ENCODE measurements at regions not wholly inside any gene's neighbourhood (a gene's known extent, or its start where the extent isn't known, plus 50 kb on each side); places are given as distances from the start of the nearest gene placed in this dataset.

GRCh38 chr2:238515377-238515776 is 88.7 kb downstream of the ASB1 start:
- H3K36me3 ChIP-seq (ENCODE audit: low read depth): no peaks in the 10 kb centered on the region; the same call in 1 of the 2 replicates
- H3K4me3 ChIP-seq (ENCODE audit: severe bottlenecking): no peak overlapping the region
- no peak overlapping the region for H3K27ac ChIP-seq (ENCODE audit: poor library complexity, severe bottlenecking)
- TF ChIP-seq CTCF (IDR thresholded peaks at IDR 0.05; ENCODE audit: poor library complexity, severe bottlenecking): no peak
- H3K27me3 ChIP-seq (ENCODE audit: insufficient read depth, poor library complexity, severe bottlenecking): no peaks in the 10 kb centered on the region
- H3K4me1 ChIP-seq (ENCODE audit: insufficient read depth, poor library complexity, severe bottlenecking): no peaks in the 10 kb centered on the region
- DNase-seq (ENCODE audit: low spot score) (no peak), ATAC-seq (ENCODE audit: low read depth) (no peak)
- H3K9me3 ChIP-seq (ENCODE audit: severe bottlenecking): peaks cover 6% of the 10 kb centered on the region

- peaks cover 6% of the 10 kb centered on the region for H3K9me3 ChIP-seq (ENCODE audit: severe bottlenecking)
- H3K36me3 ChIP-seq (ENCODE audit: low read depth): no peaks in the 10 kb centered on the region; the same call in 1 of the 2 replicates
- DNase-seq (ENCODE audit: low spot score) (no peak), ATAC-seq (ENCODE audit: low read depth) (no peak)
- H3K27ac ChIP-seq (ENCODE audit: poor library complexity, severe bottlenecking): no peak overlapping the region
- TF ChIP-seq CTCF (IDR thresholded peaks at IDR 0.05; ENCODE audit: poor library complexity, severe bottlenecking): no peak
- H3K27me3 ChIP-seq (ENCODE audit: insufficient read depth, poor library complexity, severe bottlenecking): no peaks in the 10 kb centered on the region
- H3K4me3 ChIP-seq (ENCODE audit: severe bottlenecking): no peak overlapping the region
- H3K4me1 ChIP-seq (ENCODE audit: insufficient read depth, poor library complexity, severe bottlenecking): no peaks in the 10 kb centered on the region
These were observed 90.5 kb downstream of the ASB1 start for GRCh38 chr2:238517209-238517608.

GRCh38 chr2:238518172-238518820 is 91.6 kb downstream of the ASB1 start:
- Histone ChIP-seq H3K9me3 (ENCODE audit: severe bottlenecking) (peaks cover 6% of the 10 kb centered on the region), H3K4me1 (ENCODE audit: insufficient read depth, poor library complexity, severe bottlenecking) (no peaks in the 10 kb centered on the region), H3K4me3 (ENCODE audit: severe bottlenecking) (no peak overlapping the region), H3K27me3 (ENCODE audit: insufficient read depth, poor library complexity, severe bottlenecking) (no peaks in the 10 kb centered on the region), H3K27ac (ENCODE audit: poor library complexity, severe bottlenecking) (no peak overlapping the region), H3K36me3 (ENCODE audit: low read depth) (no peaks in the 10 kb centered on the region; the same call in 1 of the 2 replicates)
- no peak for TF ChIP-seq CTCF (IDR thresholded peaks at IDR 0.05; ENCODE audit: poor library complexity, severe bottlenecking)
- DNase-seq (ENCODE audit: low spot score) (no peak), ATAC-seq (ENCODE audit: low read depth) (no peak)

- H3K36me3 ChIP-seq (ENCODE audit: low read depth): no peaks in the 10 kb centered on the region; the same call in 1 of the 2 replicates
- H3K4me3 ChIP-seq (ENCODE audit: severe bottlenecking): no peak overlapping the region
- H3K9me3 ChIP-seq (ENCODE audit: severe bottlenecking): peaks cover 6% of the 10 kb centered on the region
- H3K27ac ChIP-seq (ENCODE audit: poor library complexity, severe bottlenecking): no peak overlapping the region
- no peak for TF ChIP-seq CTCF (IDR thresholded peaks at IDR 0.05; ENCODE audit: poor library complexity, severe bottlenecking)
- H3K4me1 ChIP-seq (ENCODE audit: insufficient read depth, poor library complexity, severe bottlenecking): no peaks in the 10 kb centered on the region
- ATAC-seq (ENCODE audit: low read depth) (no peak), DNase-seq (ENCODE audit: low spot score) (no peak)
- no peaks in the 10 kb centered on the region for H3K27me3 ChIP-seq (ENCODE audit: insufficient read depth, poor library complexity, severe bottlenecking)
These were observed 92.1 kb downstream of the ASB1 start for GRCh38 chr2:238518821-238519186.

GRCh38 chr2:238520359-238520886 is 93.7 kb downstream of the ASB1 start:
- TF ChIP-seq CTCF (IDR thresholded peaks at IDR 0.05; ENCODE audit: poor library complexity, severe bottlenecking): no peak
- Histone ChIP-seq H3K9me3 (ENCODE audit: severe bottlenecking) (peaks cover 6% of the 10 kb centered on the region), H3K4me3 (ENCODE audit: severe bottlenecking) (no peak overlapping the region), H3K27me3 (ENCODE audit: insufficient read depth, poor library complexity, severe bottlenecking) (no peaks in the 10 kb centered on the region), H3K4me1 (ENCODE audit: insufficient read depth, poor library complexity, severe bottlenecking) (no peaks in the 10 kb centered on the region), H3K27ac (ENCODE audit: poor library complexity, severe bottlenecking) (no peak overlapping the region), H3K36me3 (ENCODE audit: low read depth) (no peaks in the 10 kb centered on the region; the same call in 1 of the 2 replicates)
- ATAC-seq (ENCODE audit: low read depth) (no peak), DNase-seq (ENCODE audit: low spot score) (no peak)

All from RWPE2 (cell line).